ENCODE measurements at regions not wholly inside any gene's neighbourhood (a gene's known extent, or its start where the extent isn't known, plus 50 kb on each side); places are given as distances from the start of the nearest gene placed in this dataset.
A peak's percentile ranks its signal among the peaks of the same experiment; 100 is the strongest.

GRCh38 chr1:23619299-23620188 lies 60.2 kb upstream of the ID3 start:
- intact Hi-C loops (cut with DNase I): no loop called here
- Histone ChIP-seq H3K27ac (peak overlapping the region in 1 of 4 donors; percentile 26), H3K36me3 (no peaks in the 10 kb centered on the region), H3K4me3 (peak overlapping the region; percentile 11 to 62 (median 31)), H3K27me3 (peaks cover 0 to 33% (median 0%) of the 10 kb centered on the region in 4 donors), H3K4me1 (peaks cover 0 to 16% (median 5%) of the 10 kb centered on the region in 3 donors), H3K9me3 (no peaks in the 10 kb centered on the region)
- TF ChIP-seq CTCF (IDR thresholded peaks at IDR 0.05): no peak
- 13 to 25% methylated on average over 4 to 12 of the region's 58 CpGs for WGBS, 2 donors
- DNase-seq: no peak

- H3K36me3 ChIP-seq: no peaks in the 10 kb centered on the region
- no peaks in the 10 kb centered on the region for H3K9me3 ChIP-seq
- 46 to 66% methylated on average over 4 to 6 of the region's 7 CpGs for WGBS, 2 donors
- intact Hi-C loops (cut with DNase I): no loop called here
- no peak for DNase-seq
- peak overlapping the region in 1 of 4 donors; percentile 26 for H3K27ac ChIP-seq
- peaks cover 0 to 33% (median 0%) of the 10 kb centered on the region in 4 donors for H3K27me3 ChIP-seq
- H3K4me3 ChIP-seq: no peak overlapping the region
- TF ChIP-seq POLR2A (IDR thresholded peaks at IDR 0.05) (no peak), CTCF (IDR thresholded peaks at IDR 0.05) (no peak)
- H3K4me1 ChIP-seq: peaks cover 0 to 16% (median 5%) of the 10 kb centered on the region in 3 donors
Observed at GRCh38 chr1:23618586-23619083, 59.3 kb upstream of the ID3 start.

- no peaks in the 10 kb centered on the region for H3K9me3 ChIP-seq
- TF ChIP-seq CTCF (IDR thresholded peaks at IDR 0.05) (no peak), POLR2A (IDR thresholded peaks at IDR 0.05) (no peak)
- peaks cover 2 to 16% (median 5%) of the 10 kb centered on the region in 3 donors for H3K4me1 ChIP-seq
- no peaks in the 10 kb centered on the region for H3K36me3 ChIP-seq
- intact Hi-C loops (cut with DNase I): no loop called here
- DNase-seq: no peak
- H3K27ac ChIP-seq: no peak overlapping the region
- H3K4me3 ChIP-seq: no peak overlapping the region
- H3K27me3 ChIP-seq: peaks cover 0 to 33% (median 0%) of the 10 kb centered on the region in 4 donors
- 60 to 71% methylated on average over 7 to 8 of the region's 8 CpGs for WGBS, 2 donors
Observed at GRCh38 chr1:23617084-23617521, 57.8 kb upstream of the ID3 start.

- H3K4me3 ChIP-seq: no peak overlapping the region
- H3K27me3 ChIP-seq: peaks cover 0 to 33% (median 0%) of the 10 kb centered on the region in 4 donors
- peaks cover 2 to 16% (median 5%) of the 10 kb centered on the region in 3 donors for H3K4me1 ChIP-seq
- 91 to 93% methylated on average over 5 of the region's 5 CpGs for WGBS, 2 donors
- DNase-seq: no peak
- TF ChIP-seq CTCF (IDR thresholded peaks at IDR 0.05) (no peak), POLR2A (IDR thresholded peaks at IDR 0.05) (no peak)
- H3K9me3 ChIP-seq: no peaks in the 10 kb centered on the region
- intact Hi-C loops (cut with DNase I): no loop called here
- no peaks in the 10 kb centered on the region for H3K36me3 ChIP-seq
- no peak overlapping the region for H3K27ac ChIP-seq
Observed at GRCh38 chr1:23616292-23616824, 57.1 kb upstream of the ID3 start.

GRCh38 chr1:23615852-23616251 lies 56.6 kb upstream of the ID3 start:
- H3K27ac ChIP-seq: no peak overlapping the region
- no peak overlapping the region for H3K4me3 ChIP-seq
- DNase-seq: no peak
- no peak for TF ChIP-seq CTCF (IDR thresholded peaks at IDR 0.05)
- TF ChIP-seq POLR2A (IDR thresholded peaks at IDR 0.05): no peak
- H3K4me1 ChIP-seq: peaks cover 2 to 16% (median 5%) of the 10 kb centered on the region in 3 donors
- H3K27me3 ChIP-seq: peaks cover 0 to 33% (median 0%) of the 10 kb centered on the region in 4 donors
- H3K36me3 ChIP-seq: no peaks in the 10 kb centered on the region
- intact Hi-C loops (cut with DNase I): no loop called here
- no peaks in the 10 kb centered on the region for H3K9me3 ChIP-seq
- 76 to 78% methylated on average over 3 of the region's 3 CpGs for WGBS, 2 donors

Measured in esophagus squamous epithelium (tissue), 5 donors.